HEK293 (cell line): ENCODE measurements at regions not wholly inside any gene's neighbourhood (a gene's known extent, or its start where the extent isn't known, plus 50 kb on each side); places are given as distances from the start of the nearest gene placed in this dataset.

Experiments used
- CTCF ChIA-PET: fragments of 350-600 bp; formaldehyde crosslinking; extraction: SDS; loops from one replicate; lab custom pipeline; 2021; ENCODE audit warnings: antibody characterized with exemption; lab: Yijun Ruan, JAX
- POLR2A ChIA-PET: fragments of 300-600 bp; formaldehyde crosslinking; extraction: SDS; loops from one replicate; lab custom pipeline; 2020; ENCODE audit warnings: antibody characterized with exemption, inconsistent platforms; lab: Yijun Ruan, JAX
- H3K27ac ChIP-seq: fragments of 200-500 bp; sonication (Bioruptor generic); 2 replicates; pipeline ENCODE4 v1.5.1; 2014; ENCODE audit warnings: low read depth, low read length, control low read depth, inconsistent platforms; ENCODE audit errors: extremely low read depth
- H3K36me3 ChIP-seq, 2 experiments: fragments of 200-500 bp in 1 of 2; sonication (Bioruptor generic) in 1 of 2; 1 replicate in 1 of 2; 2 replicates in 1 of 2; pipeline ENCODE4 v1.5.1; 2014 to 2017; ENCODE audit warnings: inconsistent platforms in 2 of 2, low read length in 2 of 2; ENCODE audit not compliant: control insufficient read depth in 2 of 2, insufficient read depth in 1 of 2
- H3K4me1 ChIP-seq: fragments of 200-500 bp; sonication (Bioruptor generic); 2 replicates; pipeline ENCODE4 v1.5.1; 2014; ENCODE audit warnings: mild to moderate bottlenecking, low read length, inconsistent platforms; ENCODE audit not compliant: control insufficient read depth, insufficient read depth
- H3K4me3 ChIP-seq: 2 replicates; pipeline ENCODE4 v1.5.1; 2011; ENCODE audit warnings: low read depth, mild to moderate bottlenecking, control low read depth, low read length, moderate library complexity
- H3K9me3 ChIP-seq: fragments of 200-500 bp; sonication (Bioruptor generic); 2 replicates; pipeline ENCODE4 v1.5.1; 2014; ENCODE audit warnings: low read depth, low read length, inconsistent platforms; ENCODE audit not compliant: control insufficient read depth, insufficient read depth
- GLIS1 ChIP-seq: fragments of 450-650 bp; formaldehyde crosslinking; IDR thresholded peaks from 2 replicates; pipeline ENCODE4 v1.5.1; 2016; ENCODE audit warnings: missing biosample characterization, missing genetic modification characterization
- HOXC10 ChIP-seq: sonication (generic); formaldehyde crosslinking; IDR thresholded peaks from 2 replicates; pipeline ENCODE4 v1.8.1; 2023; ENCODE audit warnings: mild to moderate bottlenecking, missing genetic modification reagents
- KLF9 ChIP-seq: fragments of 450-650 bp; formaldehyde crosslinking; IDR thresholded peaks from 2 replicates; pipeline ENCODE4 v1.5.1; 2016; ENCODE audit warnings: missing biosample characterization, missing genetic modification characterization, low read depth
- SALL2 ChIP-seq: fragments of 450-650 bp; formaldehyde crosslinking; IDR thresholded peaks from 2 replicates; pipeline ENCODE4 v1.5.0; 2017; ENCODE audit warnings: missing biosample characterization, mild to moderate bottlenecking, missing genetic modification characterization, borderline replicate concordance
- SP2 ChIP-seq: fragments of 450-650 bp; formaldehyde crosslinking; IDR thresholded peaks from 2 replicates; pipeline ENCODE4 v1.5.1; 2016; ENCODE audit warnings: missing biosample characterization, missing genetic modification characterization
- ZFP37 ChIP-seq: fragments of 450-650 bp; formaldehyde crosslinking; IDR thresholded peaks from 2 replicates; pipeline ENCODE4 v1.5.1; 2016; ENCODE audit warnings: missing biosample characterization, missing genetic modification characterization
- ZNF112 ChIP-seq: fragments of 450-650 bp; formaldehyde crosslinking; IDR thresholded peaks from 2 replicates; pipeline ENCODE4 v1.5.0; 2017; ENCODE audit warnings: missing biosample characterization, missing genetic modification characterization
- ZNF148 ChIP-seq: fragments of 450-650 bp; formaldehyde crosslinking; IDR thresholded peaks from 2 replicates; pipeline ENCODE4 v1.5.0; 2017; ENCODE audit warnings: missing biosample characterization, missing genetic modification characterization, borderline replicate concordance
- ZNF274 ChIP-seq, 2 experiments: fragments of 200-500 bp in 1 of 2; fragments of 450-650 bp in 1 of 2; sonication (Bioruptor generic) in 1 of 2; formaldehyde crosslinking in 1 of 2; IDR thresholded peaks; 2 replicates each; pipeline versions ENCODE4 v1.5.1 to v1.6.1; 2014 to 2016; ENCODE audit warnings: borderline replicate concordance in 1 of 2, inconsistent platforms in 1 of 2, low read length in 1 of 2, missing biosample characterization in 1 of 2, missing genetic modification characterization in 1 of 2
- ZNF280C ChIP-seq: fragments of 450-650 bp; formaldehyde crosslinking; IDR thresholded peaks from 2 replicates; pipeline ENCODE4 v1.5.1; 2016; ENCODE audit warnings: missing biosample characterization, missing genetic modification characterization
- ZNF394 ChIP-seq: fragments of 450-650 bp; formaldehyde crosslinking; IDR thresholded peaks from 2 replicates; pipeline ENCODE4 v1.5.1; 2016; ENCODE audit warnings: missing biosample characterization, missing genetic modification characterization, mild to moderate bottlenecking, moderate library complexity, borderline replicate concordance
- ZNF426 ChIP-seq: fragments of 450-650 bp; formaldehyde crosslinking; IDR thresholded peaks from 2 replicates; pipeline ENCODE4 v1.5.1; 2017; ENCODE audit warnings: missing biosample characterization, missing genetic modification characterization, mild to moderate bottlenecking, inconsistent platforms, moderate library complexity
- ZNF488 ChIP-seq: fragments of 450-650 bp; formaldehyde crosslinking; IDR thresholded peaks from 2 replicates; pipeline ENCODE4 v1.5.1; 2016; ENCODE audit warnings: missing biosample characterization, missing genetic modification characterization
- ZNF521 ChIP-seq: fragments of 450-650 bp; formaldehyde crosslinking; IDR thresholded peaks from 2 replicates; pipeline ENCODE4 v1.5.1; 2017; ENCODE audit warnings: missing biosample characterization, mild to moderate bottlenecking, missing genetic modification characterization
- ZNF654 ChIP-seq: fragments of 450-650 bp; formaldehyde crosslinking; IDR thresholded peaks from 2 replicates; pipeline ENCODE4 v1.5.1; 2016; ENCODE audit warnings: low read depth, missing biosample characterization, missing genetic modification characterization
- ZNF701 ChIP-seq: fragments of 450-650 bp; formaldehyde crosslinking; IDR thresholded peaks from 2 replicates; pipeline ENCODE4 v1.5.1; 2016; ENCODE audit warnings: missing biosample characterization, missing genetic modification characterization
- TF ChIP-seq, protein P1 (sequence below): fragments of 450-650 bp; formaldehyde crosslinking; IDR thresholded peaks from 2 replicates; pipeline ENCODE4 v1.5.1; 2016; ENCODE audit warnings: missing biosample characterization, missing genetic modification characterization

DNA sequence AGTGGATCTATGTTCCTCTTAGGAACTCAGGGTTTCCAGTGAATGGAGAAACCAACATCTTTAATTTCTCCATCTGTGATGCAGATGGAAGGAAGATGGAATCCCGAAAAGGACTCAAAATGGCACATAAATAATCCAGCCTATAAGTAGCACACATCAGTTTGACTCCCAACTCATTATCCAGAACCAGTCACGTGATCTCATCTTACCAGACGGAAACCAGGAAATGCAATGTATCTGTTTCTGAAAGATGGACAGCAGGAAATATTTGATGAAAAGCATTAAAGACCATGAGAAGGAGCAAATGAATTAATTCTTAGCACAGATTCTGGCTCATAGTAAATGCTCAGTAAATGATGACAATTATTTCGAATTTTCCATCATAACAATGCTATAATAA is 443.1 kb upstream of the FMR1 start:
- TF ChIP-seq ZNF112 (no peak), ZNF148 (tag by site-specific recombination) (no peak), SP2 (tag by site-specific recombination) (no peak), ZNF701 (no peak)
- no peaks in the 10 kb centered on the region; the same call in 1 of the 2 replicates for H3K9me3 ChIP-seq
- H3K36me3 ChIP-seq = no peaks in the 10 kb centered on the region
- H3K4me1 ChIP-seq = no peaks in the 10 kb centered on the region
- ChIA-PET CTCF (no interaction called here), POLR2A (no interaction called here)
- no peak overlapping the region for H3K4me3 ChIP-seq
- H3K27ac ChIP-seq = no peak overlapping the region

- no peaks in the 10 kb centered on the region for H3K4me1 ChIP-seq
- no peak overlapping the region for H3K27ac ChIP-seq
- ChIA-PET CTCF (interaction anchor here (0.6 to 3.4 kb wide), 15 partner anchors 9 to 1995 kb away, joined by 3 to 25 read pairs (median 4); no protein-coding TSS in a partner anchor), POLR2A (no interaction called here)
- no peaks in the 10 kb centered on the region for H3K9me3 ChIP-seq
- peak; percentile 33; the same call in 1 of the 2 replicates for TF ChIP-seq ZNF654 (tag by site-specific recombination)
- TF ChIP-seq HOXC10 (CRISPR knock-in tag) = no peak
- TF ChIP-seq ZNF280C (tag by site-specific recombination) = no peak
- TF ChIP-seq ZFP37 (tag by site-specific recombination) = no peak
- no peak overlapping the region for H3K4me3 ChIP-seq
- H3K36me3 ChIP-seq = no peaks in the 10 kb centered on the region
Observed at GRCh38 chrX:147476008-147476407, 435.7 kb upstream of the FMR1 start.

- Histone ChIP-seq H3K4me3 (no peak overlapping the region), H3K4me1 (no peaks in the 10 kb centered on the region), H3K27ac (no peak overlapping the region), H3K9me3 (no peaks in the 10 kb centered on the region), H3K36me3 (no peaks in the 10 kb centered on the region)
- CTCF ChIA-PET = interaction anchor here (0.7 kb wide), 1 partner anchor 339 kb away, joined by 3 read pairs; no protein-coding TSS in a partner anchor
- no peak for TF ChIP-seq ZNF274 (IDR thresholded peaks at IDR 0.05; ENCODE audit: low read length)
- TF ChIP-seq ZNF274 (tag by site-specific recombination; IDR thresholded peaks at IDR 0.05; ENCODE audit: borderline replicate concordance) = no peak
- TF ChIP-seq KLF9 (tag by site-specific recombination) = no peak
- no peak for TF ChIP-seq ZNF521 (tag by site-specific recombination)
- TF ChIP-seq ZNF426 (tag by site-specific recombination) = no peak
- TF ChIP-seq GLIS1 = no peak
- no peak for TF ChIP-seq SALL2 (tag by site-specific recombination)
- TF ChIP-seq ZNF488 (tag by site-specific recombination) = no peak
- TF ChIP-seq, protein P1, sequence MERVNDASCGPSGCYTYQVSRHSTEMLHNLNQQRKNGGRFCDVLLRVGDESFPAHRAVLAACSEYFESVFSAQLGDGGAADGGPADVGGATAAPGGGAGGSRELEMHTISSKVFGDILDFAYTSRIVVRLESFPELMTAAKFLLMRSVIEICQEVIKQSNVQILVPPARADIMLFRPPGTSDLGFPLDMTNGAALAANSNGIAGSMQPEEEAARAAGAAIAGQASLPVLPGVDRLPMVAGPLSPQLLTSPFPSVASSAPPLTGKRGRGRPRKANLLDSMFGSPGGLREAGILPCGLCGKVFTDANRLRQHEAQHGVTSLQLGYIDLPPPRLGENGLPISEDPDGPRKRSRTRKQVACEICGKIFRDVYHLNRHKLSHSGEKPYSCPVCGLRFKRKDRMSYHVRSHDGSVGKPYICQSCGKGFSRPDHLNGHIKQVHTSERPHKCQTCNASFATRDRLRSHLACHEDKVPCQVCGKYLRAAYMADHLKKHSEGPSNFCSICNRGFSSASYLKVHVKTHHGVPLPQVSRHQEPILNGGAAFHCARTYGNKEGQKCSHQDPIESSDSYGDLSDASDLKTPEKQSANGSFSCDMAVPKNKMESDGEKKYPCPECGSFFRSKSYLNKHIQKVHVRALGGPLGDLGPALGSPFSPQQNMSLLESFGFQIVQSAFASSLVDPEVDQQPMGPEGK (tag by site-specific recombination) = no peak
- TF ChIP-seq ZNF394 (tag by site-specific recombination) = no peak
- TF ChIP-seq HOXC10 (CRISPR knock-in tag) = no peak
- POLR2A ChIA-PET = no interaction called here
Observed at GRCh38 chrX:147478899-147479298, 432.8 kb upstream of the FMR1 start.
